ENCODE measurements at regions not wholly inside any gene's neighbourhood (a gene's known extent, or its start where the extent isn't known, plus 50 kb on each side); places are given as distances from the start of the nearest gene placed in this dataset.
"Not testable (repeated sequence)": the region's sequence is repeated elsewhere in the genome, so short reads cannot be mapped to it uniquely, and the experiment has no call there.

DNA sequence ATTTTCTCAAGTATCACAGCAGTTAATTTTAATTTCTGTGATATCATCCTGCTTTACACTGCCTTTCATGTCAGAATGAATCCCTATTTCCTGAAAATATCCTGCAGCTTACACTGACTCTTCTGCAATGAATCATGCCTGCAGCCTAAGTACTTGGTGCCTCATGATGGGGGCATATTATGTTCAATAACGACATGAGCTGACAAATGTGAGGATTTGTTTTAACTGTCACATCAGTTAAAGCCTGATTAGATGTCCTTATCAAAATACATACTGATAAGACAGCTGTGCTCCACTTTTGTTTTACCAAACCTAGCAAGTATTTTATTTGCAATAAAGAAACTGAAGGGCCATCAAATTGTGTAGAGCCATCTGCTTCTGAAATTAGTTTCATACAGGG lies 359.9 kb upstream of the AGA start:
- H3K36me3 ChIP-seq (replicated peaks in 1 of 2; ENCODE audit: insufficient read depth in 1 of 2, low read depth in 2 of 2): no peaks in the 10 kb centered on the region
- DNase-seq: no peak
- no peaks in the 10 kb centered on the region for H3K27me3 ChIP-seq
- WGBS, 2 donors: 6 to 11% methylated on average over 1 of the region's 1 CpG
- H3K4me1 ChIP-seq: peaks cover 4% of the 10 kb centered on the region
- H3K9me3 ChIP-seq: no peaks in the 10 kb centered on the region
- no peak for ATAC-seq
- TF ChIP-seq, protein P1, sequence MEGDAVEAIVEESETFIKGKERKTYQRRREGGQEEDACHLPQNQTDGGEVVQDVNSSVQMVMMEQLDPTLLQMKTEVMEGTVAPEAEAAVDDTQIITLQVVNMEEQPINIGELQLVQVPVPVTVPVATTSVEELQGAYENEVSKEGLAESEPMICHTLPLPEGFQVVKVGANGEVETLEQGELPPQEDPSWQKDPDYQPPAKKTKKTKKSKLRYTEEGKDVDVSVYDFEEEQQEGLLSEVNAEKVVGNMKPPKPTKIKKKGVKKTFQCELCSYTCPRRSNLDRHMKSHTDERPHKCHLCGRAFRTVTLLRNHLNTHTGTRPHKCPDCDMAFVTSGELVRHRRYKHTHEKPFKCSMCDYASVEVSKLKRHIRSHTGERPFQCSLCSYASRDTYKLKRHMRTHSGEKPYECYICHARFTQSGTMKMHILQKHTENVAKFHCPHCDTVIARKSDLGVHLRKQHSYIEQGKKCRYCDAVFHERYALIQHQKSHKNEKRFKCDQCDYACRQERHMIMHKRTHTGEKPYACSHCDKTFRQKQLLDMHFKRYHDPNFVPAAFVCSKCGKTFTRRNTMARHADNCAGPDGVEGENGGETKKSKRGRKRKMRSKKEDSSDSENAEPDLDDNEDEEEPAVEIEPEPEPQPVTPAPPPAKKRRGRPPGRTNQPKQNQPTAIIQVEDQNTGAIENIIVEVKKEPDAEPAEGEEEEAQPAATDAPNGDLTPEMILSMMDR (IDR thresholded peaks at IDR 0.05): no peak
- no peak for TF ChIP-seq POLR2A (IDR thresholded peaks at IDR 0.05)
- intact Hi-C loops (cut with DNase I): no loop called here
- H3K4me3 ChIP-seq: no peak overlapping the region
- no peak overlapping the region for H3K27ac ChIP-seq

DNA sequence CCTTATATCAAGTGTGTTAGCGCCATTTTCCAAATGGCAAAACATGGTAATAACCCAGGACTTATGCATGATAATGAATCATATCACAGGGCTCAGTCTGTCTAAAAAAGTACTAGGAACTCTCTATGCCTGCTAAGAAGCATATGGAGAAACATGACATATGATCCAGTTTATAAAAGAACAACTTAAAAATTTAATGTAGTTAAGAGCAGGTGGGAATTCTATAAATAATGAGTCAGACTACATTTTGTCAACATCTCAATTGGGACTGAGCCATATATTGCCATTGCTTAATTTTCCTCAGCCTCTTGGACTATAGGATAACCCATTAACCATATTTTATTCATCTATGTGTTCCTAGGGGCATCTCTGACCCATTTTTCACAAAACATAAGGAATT lies 360.4 kb upstream of the AGA start:
- 88 to 97% methylated on average over 1 of the region's 1 CpG for WGBS, 2 donors
- no peaks in the 10 kb centered on the region for H3K36me3 ChIP-seq (replicated peaks in 1 of 2; ENCODE audit: insufficient read depth in 1 of 2, low read depth in 2 of 2)
- TF ChIP-seq, protein P1 (IDR thresholded peaks at IDR 0.05): no peak

DNA sequence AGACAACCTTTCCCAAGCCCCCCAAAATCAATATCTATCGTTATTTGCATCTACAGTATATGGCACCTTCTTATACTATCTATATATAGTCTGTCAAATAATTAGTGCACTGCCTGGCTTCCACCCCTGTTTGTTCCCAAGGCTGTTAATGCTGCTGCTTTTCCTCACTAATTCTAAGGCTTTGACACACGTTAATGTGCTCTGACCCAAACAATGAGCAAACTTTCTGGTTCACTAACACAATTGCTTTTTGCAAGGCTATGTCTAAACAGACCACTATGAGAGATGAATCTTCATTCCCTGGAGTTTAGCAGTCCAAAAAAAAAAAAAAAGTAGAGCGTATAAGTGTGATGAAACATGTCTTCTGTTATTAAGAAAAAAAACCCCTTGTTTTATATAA lies 360.9 kb upstream of the AGA start:
- no peaks in the 10 kb centered on the region for H3K36me3 ChIP-seq (replicated peaks in 1 of 2; ENCODE audit: insufficient read depth in 1 of 2, low read depth in 2 of 2)
- H3K4me3 ChIP-seq: no peak overlapping the region
- no peaks in the 10 kb centered on the region for H3K4me1 ChIP-seq
- no peaks in the 10 kb centered on the region for H3K27me3 ChIP-seq
- no peak for ATAC-seq
- DNase-seq: no peak
- intact Hi-C loops (cut with DNase I): no loop called here
- WGBS, 2 donors: 39 to 48% methylated on average over 3 of the region's 3 CpGs
- no peak for TF ChIP-seq POLR2A (IDR thresholded peaks at IDR 0.05)
- TF ChIP-seq, protein P1 (IDR thresholded peaks at IDR 0.05): no peak
- no peaks in the 10 kb centered on the region for H3K9me3 ChIP-seq
- no peak overlapping the region for H3K27ac ChIP-seq

More for the DNA sequence above, 360.4 kb upstream of the AGA start:
- Histone ChIP-seq H3K4me3 (no peak overlapping the region), H3K27ac (no peak overlapping the region), H3K27me3 (no peaks in the 10 kb centered on the region), H3K4me1 (no peaks in the 10 kb centered on the region), H3K9me3 (no peaks in the 10 kb centered on the region)
- no peak for ATAC-seq
- intact Hi-C loops (cut with DNase I): no loop called here
- DNase-seq: no peak

DNA sequence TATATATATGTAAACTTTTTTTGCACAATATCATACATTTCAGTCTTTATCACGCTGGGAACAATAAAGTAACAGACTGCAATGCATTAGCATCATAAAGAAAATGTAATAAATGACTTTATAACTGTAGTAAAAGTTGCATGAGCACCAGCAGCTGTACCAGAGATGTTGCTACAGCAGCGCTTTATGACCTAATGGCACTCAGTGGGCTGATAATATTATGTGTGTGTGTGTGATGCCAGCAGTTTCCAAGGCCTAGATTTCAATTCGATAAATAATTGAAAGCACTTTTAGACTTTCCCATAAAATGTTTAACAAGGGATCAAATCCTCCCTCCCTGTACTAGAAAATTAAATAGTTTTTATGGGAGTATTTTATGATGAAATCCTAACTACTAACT lies 367.6 kb upstream of the AGA start:
- no peaks in the 10 kb centered on the region for H3K27me3 ChIP-seq
- ATAC-seq: no peak
- H3K36me3 ChIP-seq (replicated peaks in 1 of 2; ENCODE audit: insufficient read depth in 1 of 2, low read depth in 2 of 2): no peaks in the 10 kb centered on the region
- no peak for DNase-seq
- no peak for TF ChIP-seq POLR2A (IDR thresholded peaks at IDR 0.05)
- TF ChIP-seq, protein P1 (IDR thresholded peaks at IDR 0.05): no peak
- no peak overlapping the region for H3K4me3 ChIP-seq
- 78% methylated on average over 3 of the region's 3 CpGs for WGBS, 2 donors
- intact Hi-C loops (cut with DNase I): no loop called here
- no peak overlapping the region for H3K27ac ChIP-seq
- H3K9me3 ChIP-seq: no peaks in the 10 kb centered on the region
- H3K4me1 ChIP-seq: no peaks in the 10 kb centered on the region

DNA sequence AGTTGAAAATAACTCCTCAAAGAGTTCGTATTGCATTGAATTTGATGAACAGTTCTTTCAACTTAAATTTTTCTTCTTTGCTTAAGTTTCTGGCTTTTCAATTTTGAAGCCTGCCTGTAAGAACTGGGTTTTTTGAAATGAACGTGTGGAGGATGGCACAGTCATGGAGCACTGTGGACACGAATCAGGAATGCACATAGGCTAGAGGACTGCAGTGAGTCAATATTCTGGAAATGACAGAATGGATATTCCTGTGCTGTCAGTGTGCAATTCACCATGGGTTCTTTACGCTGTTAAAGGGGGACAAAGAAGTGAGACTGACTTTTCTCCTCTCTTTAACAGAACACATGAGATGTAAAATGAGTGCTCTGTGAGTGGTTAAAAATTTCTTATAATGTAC lies 368.0 kb upstream of the AGA start:
- TF ChIP-seq POLR2A (IDR thresholded peaks at IDR 0.05): no peak
- TF ChIP-seq, protein P1 (IDR thresholded peaks at IDR 0.05): no peak
- ATAC-seq: no peak
- DNase-seq: no peak
- Histone ChIP-seq H3K4me1 (no peaks in the 10 kb centered on the region), H3K4me3 (no peak overlapping the region), H3K27ac (no peak overlapping the region), H3K27me3 (no peaks in the 10 kb centered on the region), H3K9me3 (no peaks in the 10 kb centered on the region), H3K36me3 (replicated peaks in 1 of 2; ENCODE audit: insufficient read depth in 1 of 2, low read depth in 2 of 2) (no peaks in the 10 kb centered on the region)
- intact Hi-C loops (cut with DNase I): no loop called here
- WGBS, 2 donors: 66 to 70% methylated on average over 4 of the region's 4 CpGs

DNA sequence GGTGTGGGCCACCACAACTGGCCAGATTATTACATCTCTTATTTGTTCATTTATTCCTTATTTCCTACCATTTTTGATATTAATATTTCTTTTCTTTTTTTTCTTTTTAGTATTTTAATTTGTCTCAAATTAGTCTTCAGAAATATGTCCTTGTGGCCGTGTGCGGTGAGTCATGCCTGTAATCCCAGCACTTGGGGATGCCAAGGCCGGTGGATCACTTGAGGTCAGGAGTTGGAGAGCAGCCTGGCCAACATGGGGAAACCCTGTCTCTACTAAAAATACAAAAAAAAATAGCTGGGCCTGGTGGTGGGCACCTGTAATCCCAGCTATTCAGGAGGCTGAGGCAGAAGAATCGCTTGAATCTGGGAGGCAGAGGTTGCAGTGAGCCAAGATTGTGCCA lies 376.2 kb upstream of the AGA start:
- H3K27me3 ChIP-seq; intact Hi-C loops (cut with DNase I); ATAC-seq; H3K4me3 ChIP-seq; H3K36me3 ChIP-seq (replicated peaks in 1 of 2; ENCODE audit: insufficient read depth in 1 of 2, low read depth in 2 of 2); DNase-seq; H3K4me1 ChIP-seq; H3K9me3 ChIP-seq; H3K27ac ChIP-seq: not testable (repeated sequence)
- WGBS, 2 donors: 94 to 95% methylated on average over 4 of the region's 4 CpGs
